ENCODE measurements at regions not wholly inside any gene's neighbourhood (a gene's known extent, or its start where the extent isn't known, plus 50 kb on each side); places are given as distances from the start of the nearest gene placed in this dataset.

DNA sequence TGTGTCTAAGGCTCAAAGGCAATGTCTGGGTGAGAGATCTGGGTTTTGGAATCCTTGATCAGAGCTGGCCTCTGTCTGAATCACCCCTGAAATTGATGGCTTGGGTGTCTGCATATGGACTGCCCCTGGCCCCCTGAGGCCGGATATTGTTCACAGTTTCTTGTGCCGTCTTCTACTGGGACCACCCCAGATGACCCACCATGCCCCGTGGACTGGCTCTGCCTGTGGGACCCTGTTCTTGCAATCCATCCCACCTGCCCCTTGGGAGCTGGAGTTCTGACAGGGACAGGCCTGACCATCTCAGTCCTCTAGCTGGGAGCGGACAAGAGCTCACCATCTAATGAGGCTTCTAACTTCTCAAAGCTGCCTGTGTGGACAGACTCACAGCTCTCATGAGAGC, 119.9 kb downstream of the FAM43A start:
- no peak for DNase-seq (ENCODE audit: low spot score)

DNA sequence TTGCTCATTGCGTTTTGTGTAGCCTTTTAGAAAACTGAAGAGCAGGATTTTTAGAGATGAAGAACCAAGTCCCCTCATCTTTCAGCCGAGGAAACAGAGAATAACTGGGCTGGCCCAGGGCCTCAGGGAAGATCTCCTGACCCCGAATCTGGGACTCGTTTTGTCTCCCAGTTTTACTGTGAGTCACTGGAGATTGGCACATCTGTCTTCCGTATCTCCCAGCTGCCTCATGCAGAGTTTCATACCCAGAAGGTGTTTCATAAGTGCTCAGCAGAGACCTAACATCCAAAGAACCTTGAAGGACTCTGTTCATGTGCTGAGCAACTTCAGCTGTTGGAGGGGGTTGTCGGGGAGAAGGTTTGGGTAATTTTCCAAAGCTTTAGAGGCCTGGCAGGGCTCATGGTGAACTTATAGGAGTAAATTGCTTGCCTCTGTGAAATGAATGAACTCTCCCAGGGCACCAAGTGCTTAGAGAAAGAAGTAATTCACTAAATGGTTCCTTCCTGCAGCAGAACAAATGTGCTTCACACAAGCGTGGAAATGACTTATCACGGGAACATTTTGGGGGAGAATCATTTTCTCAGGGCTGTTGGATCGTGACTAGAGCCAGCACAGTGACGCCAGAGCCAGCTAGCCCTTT, 121.4 kb downstream of the FAM43A start:
- no peak for DNase-seq (ENCODE audit: low spot score)

- no peak for DNase-seq (ENCODE audit: low spot score)
These were observed 123.0 kb downstream of the FAM43A start for GRCh38 chr3:194808640-194809097.

DNA sequence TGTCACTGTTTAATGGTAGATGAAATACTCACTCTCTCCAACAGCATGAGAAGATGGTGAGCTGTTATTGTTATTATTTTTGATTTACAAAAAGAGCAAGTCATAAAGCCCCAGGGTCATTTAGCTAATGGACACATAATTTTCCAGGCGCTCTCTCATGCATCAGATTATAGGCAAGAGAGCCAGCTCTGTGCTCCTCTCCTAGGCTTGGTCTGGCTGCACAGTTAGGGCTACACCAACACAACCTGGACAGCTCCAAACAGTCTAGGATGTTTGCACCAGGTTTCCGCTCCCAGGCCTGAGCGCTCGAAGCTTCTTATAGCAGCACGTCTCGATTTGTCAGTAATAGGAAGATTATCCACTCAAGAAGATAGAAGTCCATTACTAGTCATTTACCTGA, 123.7 kb downstream of the FAM43A start:
- no peak for DNase-seq (ENCODE audit: low spot score)

DNA sequence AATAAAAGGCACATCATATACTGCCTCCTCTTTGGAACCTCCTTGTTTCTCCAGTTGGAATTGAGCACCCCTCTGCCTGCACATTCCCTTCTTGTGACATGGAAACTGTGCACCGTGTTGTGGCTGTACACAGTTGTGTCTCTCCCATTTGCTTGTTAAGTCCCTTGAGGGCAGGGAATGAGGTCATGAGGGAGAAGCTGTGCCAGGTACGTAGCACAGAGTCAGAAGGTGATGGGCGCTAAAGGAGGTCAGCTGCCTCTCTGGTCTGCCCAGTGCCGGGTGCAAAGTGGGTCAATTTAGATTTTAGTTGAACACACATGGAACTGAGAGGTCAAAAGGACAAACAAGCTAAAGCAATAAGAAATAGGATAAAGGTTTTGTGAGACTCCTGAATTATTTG, 124.4 kb downstream of the FAM43A start:
- no peak for DNase-seq (ENCODE audit: low spot score)

- DNase-seq (ENCODE audit: low spot score): no peak
These were observed 125.4 kb downstream of the FAM43A start for GRCh38 chr3:194811118-194811517.

DNA sequence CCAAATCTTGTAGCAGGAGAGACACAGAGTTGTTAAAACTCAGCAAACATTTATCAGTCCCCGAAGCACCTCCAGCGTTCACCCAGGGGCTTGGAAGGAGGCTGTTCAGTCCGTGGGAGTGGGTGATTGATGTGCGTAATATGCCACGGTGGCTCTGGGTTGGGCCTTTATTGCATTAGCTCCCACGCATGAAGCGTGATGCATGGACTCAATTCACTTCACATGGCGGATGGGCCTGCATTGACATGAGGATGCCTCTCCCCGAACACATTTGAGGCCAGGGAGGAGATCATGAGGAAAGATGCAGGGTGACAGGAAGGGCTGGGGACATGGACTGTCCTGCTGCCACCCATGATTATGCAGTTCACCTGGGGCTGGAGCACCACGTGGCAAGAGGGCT, 126.5 kb downstream of the FAM43A start:
- DNase-seq (ENCODE audit: low spot score): no peak

DNA sequence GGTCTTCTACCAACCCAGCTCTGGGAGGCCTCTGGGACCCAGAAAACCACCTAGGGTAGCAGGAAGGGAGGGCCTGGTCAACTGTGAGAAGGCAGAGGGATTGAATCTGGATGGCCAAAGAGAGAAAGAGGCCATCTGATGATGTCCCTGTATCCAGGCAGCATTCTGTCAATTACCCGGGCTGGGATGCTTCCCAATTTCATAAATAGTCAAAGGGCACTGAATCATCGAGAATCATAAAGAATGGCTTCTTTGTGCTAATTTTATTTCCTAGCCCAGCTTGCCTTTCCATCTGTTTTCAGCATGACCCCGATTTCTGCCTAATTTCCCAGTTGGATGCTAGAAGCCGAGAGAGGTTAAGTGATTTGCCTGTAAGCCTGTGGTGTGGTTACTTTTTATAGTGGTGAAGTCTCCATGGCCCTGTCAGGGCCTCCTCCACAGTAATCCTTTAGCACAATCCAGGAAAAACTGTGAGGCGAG, 129.2 kb downstream of the FAM43A start:
- no peak for DNase-seq (ENCODE audit: low spot score)

DNA sequence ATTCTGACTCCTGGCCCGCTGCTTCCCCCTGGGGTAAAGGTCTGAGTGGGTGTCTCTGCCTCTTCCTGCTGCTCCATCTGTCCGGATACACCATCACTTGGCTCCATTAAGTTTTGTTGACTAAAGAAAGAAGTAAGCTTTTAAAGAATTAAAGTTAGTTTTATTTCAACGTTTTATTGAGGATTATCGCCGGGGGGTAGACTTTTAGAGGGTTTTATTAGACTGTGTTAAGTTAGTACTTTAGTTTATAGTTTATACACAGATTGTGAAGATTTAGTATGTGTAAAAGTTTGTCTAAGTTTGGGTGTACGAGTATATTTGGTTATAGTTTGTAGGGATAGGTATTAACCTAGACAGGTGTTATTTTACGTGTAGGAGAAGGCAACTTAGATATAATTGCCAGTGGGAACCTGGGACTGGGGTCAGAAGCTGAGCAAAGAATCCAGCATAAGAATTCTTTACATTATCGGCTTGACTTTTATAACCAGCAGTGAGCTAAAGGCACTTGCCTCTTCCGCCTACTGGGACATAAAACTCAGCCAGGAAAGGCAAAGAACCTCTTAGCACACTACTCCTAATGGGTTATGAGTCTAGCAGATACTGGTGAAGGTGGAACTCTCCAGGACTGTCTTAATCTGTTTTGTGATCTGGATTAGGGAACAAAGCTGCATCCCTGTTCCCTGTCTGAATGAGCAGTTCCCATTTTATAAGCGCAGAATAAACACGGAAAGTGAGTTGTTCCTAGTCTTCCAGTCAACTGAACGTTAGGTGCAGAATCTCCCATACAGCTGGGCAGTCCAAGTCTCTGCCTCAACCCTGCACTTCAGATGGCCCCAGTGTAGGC, 131.3 kb downstream of the FAM43A start:
- DNase-seq (ENCODE audit: low spot score): no peak

GRCh38 chr3:194817592-194817930, 131.9 kb downstream of the FAM43A start:
- no peak for DNase-seq (ENCODE audit: low spot score)

GRCh38 chr3:194817936-194818335, 132.3 kb downstream of the FAM43A start:
- no peak for DNase-seq (ENCODE audit: low spot score)

GRCh38 chr3:194824100-194824499, 138.4 kb downstream of the FAM43A start:
- DNase-seq (ENCODE audit: low spot score): no peak

GRCh38 chr3:194824701-194825111, 139.0 kb downstream of the FAM43A start:
- no peak for DNase-seq (ENCODE audit: low spot score)

DNA sequence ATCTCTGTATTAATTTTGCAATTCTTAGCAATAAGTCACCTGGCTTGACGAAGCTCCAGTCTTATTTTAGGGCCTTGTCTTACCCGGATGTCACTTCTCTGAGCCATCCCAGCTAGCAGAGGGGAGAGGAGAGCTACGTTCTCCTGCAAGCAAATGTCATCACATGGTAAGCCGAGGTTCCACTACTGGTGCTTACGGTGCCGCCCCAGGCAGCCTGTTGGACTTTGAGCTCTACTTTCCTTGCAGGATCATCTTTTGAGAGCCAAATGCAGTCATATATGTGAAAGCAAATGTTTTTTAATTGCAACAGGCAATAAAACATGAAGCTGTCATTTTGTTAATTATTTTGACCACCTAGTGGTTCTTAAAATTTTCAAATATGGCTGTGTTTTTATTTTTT, 140.9 kb downstream of the FAM43A start:
- DNase-seq (ENCODE audit: low spot score): no peak

DNA sequence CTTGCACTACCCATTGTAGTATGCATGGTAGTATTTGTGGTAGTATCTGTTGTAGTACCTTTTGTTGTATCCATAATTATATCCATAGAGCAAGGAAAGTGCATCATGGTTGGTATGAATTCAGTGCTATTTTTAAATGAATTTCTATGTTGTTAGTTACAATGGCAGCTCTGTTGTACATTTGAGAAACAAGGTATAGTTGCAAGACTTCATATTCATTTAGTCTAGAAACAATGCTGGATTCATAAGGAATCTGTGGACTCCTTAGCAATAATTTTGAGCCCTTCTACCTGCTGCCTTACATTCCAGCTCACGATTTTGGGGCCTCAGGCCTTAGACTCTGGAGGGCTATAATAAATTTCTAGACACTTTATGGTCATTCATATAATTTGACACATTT, 141.8 kb downstream of the FAM43A start:
- no peak for DNase-seq (ENCODE audit: low spot score)

- DNase-seq (ENCODE audit: low spot score): no peak
These were observed 142.4 kb downstream of the FAM43A start for GRCh38 chr3:194828116-194828515.

DNA sequence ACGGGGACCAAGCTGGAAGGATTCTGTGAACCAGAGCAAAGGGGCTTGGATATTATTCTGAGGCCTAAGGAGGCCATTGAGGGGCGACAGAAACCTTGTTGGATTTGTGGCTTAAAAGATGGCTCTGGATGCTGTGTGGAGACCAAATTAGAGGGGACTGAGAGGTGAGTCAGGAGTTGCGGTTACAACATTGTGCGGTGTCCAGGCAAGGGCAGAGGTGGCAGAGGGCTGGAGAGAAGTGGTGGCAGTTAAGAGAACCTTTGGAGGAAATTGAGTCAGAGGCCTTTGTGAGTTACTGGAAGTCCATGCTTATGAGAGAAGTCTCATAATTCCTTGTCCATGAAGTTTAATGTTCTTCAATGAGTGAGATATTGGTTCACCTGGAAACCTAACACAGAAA, 143.2 kb downstream of the FAM43A start:
- DNase-seq (ENCODE audit: low spot score): no peak

DNA sequence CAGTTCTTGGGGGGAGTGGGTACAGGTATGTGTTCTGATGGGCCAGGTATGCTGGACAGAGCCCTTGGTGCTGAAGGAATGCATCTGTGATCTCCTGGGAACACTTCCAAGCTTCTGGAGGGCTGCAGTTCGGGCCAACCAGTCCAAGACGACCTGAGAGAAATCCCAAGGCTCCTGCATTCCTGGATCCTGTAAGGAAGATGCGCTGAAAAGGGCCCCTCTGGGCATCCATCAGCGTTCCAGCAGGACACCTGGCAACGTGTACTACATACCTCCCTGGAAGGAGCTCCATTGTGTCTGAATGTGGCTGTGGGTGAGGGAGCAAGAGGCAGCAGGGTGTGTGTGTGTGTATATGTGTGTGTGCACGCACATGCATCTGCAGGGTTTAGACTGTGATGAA, 144.7 kb downstream of the FAM43A start:
- no peak for DNase-seq (ENCODE audit: low spot score)

GRCh38 chr3:194830978-194831377, 145.3 kb downstream of the FAM43A start:
- no peak for DNase-seq (ENCODE audit: low spot score)

DNA sequence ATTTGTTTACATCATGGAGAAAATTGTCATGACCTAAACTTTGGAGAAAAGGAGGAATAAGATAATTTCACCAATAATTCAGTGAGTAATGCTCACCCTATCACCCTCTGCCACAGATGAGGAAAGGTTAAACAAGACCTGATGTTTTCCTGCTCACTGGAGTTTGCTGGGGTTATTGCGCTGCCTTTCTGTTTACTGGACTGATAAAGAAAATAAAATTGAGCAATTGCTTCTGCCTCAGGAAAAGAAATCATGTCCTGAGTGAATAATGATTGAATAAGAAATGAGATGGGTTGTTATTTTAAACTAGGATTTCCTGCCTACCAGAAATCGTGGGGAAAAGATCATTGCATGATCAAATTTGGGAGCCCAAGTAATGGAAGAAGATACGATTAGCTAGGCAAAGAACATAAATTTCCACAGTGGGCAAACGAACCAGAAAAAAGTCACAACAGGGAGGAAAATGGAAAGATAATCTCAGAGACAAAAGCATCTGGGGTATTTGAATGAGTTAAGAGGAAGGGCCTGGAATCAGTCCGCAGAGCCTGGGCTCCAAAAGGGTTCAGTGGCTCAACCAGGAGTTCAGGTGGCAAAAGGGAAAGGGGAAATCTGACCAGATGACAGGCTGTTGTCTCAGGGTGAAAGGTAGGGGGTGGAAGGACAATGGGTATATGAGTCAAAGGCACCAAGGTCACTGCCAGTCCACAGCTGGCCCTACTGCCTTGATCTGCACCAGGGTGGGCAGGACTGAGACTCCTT, 146.8 kb downstream of the FAM43A start:
- no peak for DNase-seq (ENCODE audit: low spot score)

DNA sequence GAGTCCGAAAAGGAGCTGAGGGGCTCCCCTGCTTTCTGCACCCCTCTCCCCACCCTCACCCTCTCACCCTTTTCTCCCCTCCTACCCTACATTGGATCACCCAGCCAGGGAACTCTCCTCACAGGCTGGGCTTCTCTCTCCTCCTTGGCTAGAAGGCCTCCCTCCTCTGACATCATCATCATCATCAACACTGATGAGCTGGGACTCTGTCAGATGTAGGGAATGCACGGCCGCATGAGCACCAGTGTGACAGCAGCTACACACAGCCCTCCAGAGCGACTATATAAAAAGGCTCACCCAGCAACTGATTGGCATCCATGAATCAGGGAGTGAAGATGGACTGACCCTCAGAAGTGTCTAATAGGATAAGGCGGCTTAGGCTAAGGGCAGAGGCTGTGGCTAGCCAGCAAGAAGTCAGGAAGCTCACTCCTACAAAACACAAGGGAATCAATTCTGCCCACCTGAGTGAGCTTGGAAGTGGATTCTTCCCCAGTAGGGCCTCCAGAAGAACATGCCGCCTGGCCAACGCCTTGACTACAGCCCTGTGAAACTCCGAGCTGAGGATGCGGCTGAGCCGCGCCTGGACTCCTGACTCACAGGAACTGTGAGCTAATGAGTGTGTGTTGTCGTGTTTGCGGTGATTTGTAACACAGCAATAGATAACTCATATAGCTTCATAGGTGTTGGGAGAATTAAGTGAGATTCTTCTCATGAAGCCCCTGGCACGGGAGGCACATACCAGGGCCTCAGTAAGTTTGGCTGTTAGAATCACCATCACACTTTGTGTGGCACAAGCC, 147.6 kb downstream of the FAM43A start:
- DNase-seq (ENCODE audit: low spot score): no peak

DNA sequence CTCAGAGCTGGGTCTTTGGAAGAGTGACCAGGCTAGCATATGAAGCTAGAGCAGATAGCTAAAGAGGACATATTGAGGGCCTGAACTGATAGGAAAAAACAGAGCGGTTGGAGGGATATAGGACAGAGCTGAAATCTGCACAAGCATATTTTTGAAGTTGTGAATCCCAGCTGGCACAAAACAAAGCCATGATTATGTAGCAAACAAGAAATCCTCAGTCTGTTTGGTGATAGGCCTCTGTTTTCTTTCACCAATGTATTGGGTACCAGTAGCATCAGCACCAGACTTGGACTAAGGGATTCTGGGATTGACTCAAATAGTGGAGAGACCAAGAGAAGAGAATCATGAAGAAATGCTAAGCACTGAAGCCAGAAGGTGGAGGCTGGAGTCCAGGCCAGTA, 151.0 kb downstream of the FAM43A start:
- DNase-seq (ENCODE audit: low spot score): no peak

All from CD4-positive, alpha-beta T cell treated with Interleukin-15 for 4 hours (primary cell).